ENCODE measurements at regions not wholly inside any gene's neighbourhood (a gene's known extent, or its start where the extent isn't known, plus 50 kb on each side); places are given as distances from the start of the nearest gene placed in this dataset.

DNA sequence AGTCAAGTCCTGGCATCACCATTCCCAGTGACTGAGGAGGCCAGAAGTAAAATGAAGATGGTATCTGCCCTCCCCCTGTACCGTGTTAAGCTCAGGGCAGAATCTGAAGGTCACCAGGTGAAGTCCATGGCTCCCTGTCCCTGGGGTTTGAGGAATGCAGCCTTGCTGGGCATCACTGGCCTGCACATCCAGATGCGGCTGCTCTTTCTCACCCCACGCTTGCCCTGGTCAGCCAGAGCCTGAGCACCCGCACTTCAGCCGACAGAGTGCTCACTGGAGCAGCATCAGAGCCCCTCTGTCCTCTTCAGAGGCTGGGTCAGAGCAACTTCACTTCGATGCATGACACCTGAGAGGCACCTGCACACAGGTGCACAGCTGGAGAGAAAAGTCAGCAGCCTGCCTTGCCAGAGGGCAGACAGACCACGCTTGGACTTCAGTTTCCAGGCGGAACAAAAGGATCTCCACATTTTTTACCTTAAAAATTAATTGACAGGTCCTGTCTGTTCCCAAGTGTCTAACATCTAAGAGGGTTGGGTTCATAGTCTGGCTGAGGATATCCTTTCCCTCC lies 267.3 kb downstream of the ANAPC1 start:
- no peak overlapping the region for H4K8ac ChIP-seq (ENCODE audit: low read depth, low read length)
- H2AK5ac ChIP-seq (ENCODE audit: low read length), result no peak overlapping the region
- no peaks in the 10 kb centered on the region for H3K79me2 ChIP-seq (ENCODE audit: control insufficient read depth, insufficient read depth, low read length, poor library complexity)
- no peaks in the 10 kb centered on the region for H3K9me3 ChIP-seq (ENCODE audit: insufficient read depth, low read depth, low read length)
- no peak overlapping the region for H4K91ac ChIP-seq (ENCODE audit: low read depth, low read length)
- peaks cover 0 to 8% of the 10 kb centered on the region in 2 experiments for H3K4me1 ChIP-seq (ENCODE audit: control insufficient read depth in 1 of 2, insufficient read depth in 2 of 2, low read length in 2 of 2)
- no peak overlapping the region for H3K23ac ChIP-seq (ENCODE audit: low read length)
- H3K4me2 ChIP-seq (ENCODE audit: low read length), result no peak overlapping the region
- no peak overlapping the region for H2BK12ac ChIP-seq (ENCODE audit: low read length)
- H2AFZ ChIP-seq (ENCODE audit: insufficient read depth, low read length, poor library complexity), result no peak overlapping the region
- no CpG with 5 or more reads among the region's 8 CpGs for WGBS (ENCODE audit: extremely low coverage, insufficient coverage, insufficient read length)
- DNase-seq, result no peak
- no peaks in the 10 kb centered on the region for H3K79me1 ChIP-seq (ENCODE audit: low read length)
- H2BK5ac ChIP-seq (ENCODE audit: low read depth, low read length, poor library complexity), result no peak overlapping the region
- H3K14ac ChIP-seq (ENCODE audit: low read length), result no peak overlapping the region
- H3K27ac ChIP-seq (ENCODE audit: low read depth, low read length), result no peak overlapping the region
- H3K9ac ChIP-seq (ENCODE audit: low read length), result no peak overlapping the region
- H3K36me3 ChIP-seq (ENCODE audit: control insufficient read depth in 1 of 2, insufficient read depth in 2 of 2, low read length in 2 of 2), result no peaks in the 10 kb centered on the region
- no peaks in the 10 kb centered on the region for H3K27me3 ChIP-seq (ENCODE audit: insufficient read depth, low read length)
- no peak overlapping the region for H3K18ac ChIP-seq (ENCODE audit: low read length)
- no peak overlapping the region for H4K12ac ChIP-seq (ENCODE audit: low read depth, low read length)
- H3K4ac ChIP-seq (ENCODE audit: low read depth, low read length), result no peak overlapping the region
- H3K4me3 ChIP-seq (ENCODE audit: low read depth, low read length), result no peak overlapping the region
- no peak overlapping the region for H2BK120ac ChIP-seq (ENCODE audit: insufficient read depth, low read length, poor library complexity)

DNA sequence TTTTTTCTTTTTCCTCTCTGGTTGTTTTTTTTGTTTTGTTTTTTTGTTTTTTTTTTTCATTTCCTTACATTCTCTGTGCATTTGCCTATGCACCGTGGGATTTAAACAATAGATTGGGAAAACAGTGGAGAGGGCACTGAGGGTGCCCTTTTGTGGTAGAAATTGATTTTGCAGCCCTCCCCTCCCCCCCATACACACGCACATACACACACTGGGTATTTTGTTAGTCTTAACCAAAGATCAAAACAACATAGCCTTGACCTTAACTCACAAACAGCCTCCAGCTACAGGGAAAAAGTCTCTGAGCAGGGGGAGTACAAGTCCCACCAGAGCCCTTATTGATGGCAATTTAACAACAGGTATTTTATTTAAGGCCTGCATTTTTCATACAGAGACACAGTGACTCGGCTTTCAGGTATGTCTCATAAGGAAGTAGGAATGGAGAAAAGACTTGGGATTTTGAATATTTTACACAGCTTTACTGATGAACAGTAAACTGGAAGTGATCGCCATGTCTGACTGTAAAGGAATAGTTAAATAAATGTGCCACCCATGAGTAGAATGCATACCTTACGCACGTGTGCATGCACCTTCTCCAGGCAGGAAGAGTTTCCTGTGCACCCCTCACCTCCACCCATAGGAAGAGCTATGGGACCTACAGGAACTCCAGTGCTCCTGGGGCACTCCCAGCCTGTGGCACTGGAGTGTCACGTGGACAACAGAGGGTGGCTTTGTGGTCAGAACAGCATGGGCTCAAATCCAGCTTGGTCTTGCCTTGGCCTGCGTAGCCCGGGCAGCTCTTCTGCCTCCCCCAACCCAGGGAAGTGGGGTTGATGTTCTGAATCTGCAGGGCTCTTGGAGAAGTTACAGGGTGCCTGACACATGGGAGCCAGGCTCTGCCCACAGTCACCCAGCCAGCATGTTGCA lies 266.4 kb downstream of the ANAPC1 start:
- Histone ChIP-seq H3K79me2 (ENCODE audit: control insufficient read depth, insufficient read depth, low read length, poor library complexity) (no peaks in the 10 kb centered on the region), H3K4me1 (ENCODE audit: control insufficient read depth in 1 of 2, insufficient read depth in 2 of 2, low read length in 2 of 2) (peaks cover 0 to 8% of the 10 kb centered on the region in 2 experiments), H3K4me3 (ENCODE audit: low read depth, low read length) (no peak overlapping the region), H4K8ac (ENCODE audit: low read depth, low read length) (no peak overlapping the region), H3K36me3 (ENCODE audit: control insufficient read depth in 1 of 2, insufficient read depth in 2 of 2, low read length in 2 of 2) (no peaks in the 10 kb centered on the region), H3K18ac (ENCODE audit: low read length) (no peak overlapping the region), H2BK12ac (ENCODE audit: low read length) (no peak overlapping the region), H2AFZ (ENCODE audit: insufficient read depth, low read length, poor library complexity) (no peak overlapping the region), H3K9ac (ENCODE audit: low read length) (no peak overlapping the region), H4K12ac (ENCODE audit: low read depth, low read length) (no peak overlapping the region), H4K91ac (ENCODE audit: low read depth, low read length) (no peak overlapping the region), H3K9me3 (ENCODE audit: insufficient read depth, low read depth, low read length) (no peaks in the 10 kb centered on the region), H3K4ac (ENCODE audit: low read depth, low read length) (no peak overlapping the region), H3K4me2 (ENCODE audit: low read length) (no peak overlapping the region), H2BK5ac (ENCODE audit: low read depth, low read length, poor library complexity) (no peak overlapping the region), H3K23ac (ENCODE audit: low read length) (no peak overlapping the region), H3K27me3 (ENCODE audit: insufficient read depth, low read length) (no peaks in the 10 kb centered on the region), H3K79me1 (ENCODE audit: low read length) (no peaks in the 10 kb centered on the region), H2AK5ac (ENCODE audit: low read length) (no peak overlapping the region), H3K27ac (ENCODE audit: low read depth, low read length) (no peak overlapping the region), H2BK120ac (ENCODE audit: insufficient read depth, low read length, poor library complexity) (no peak overlapping the region), H3K14ac (ENCODE audit: low read length) (no peak overlapping the region)
- WGBS (ENCODE audit: extremely low coverage, insufficient coverage, insufficient read length), result no CpG with 5 or more reads among the region's 9 CpGs
- no peak for DNase-seq

DNA sequence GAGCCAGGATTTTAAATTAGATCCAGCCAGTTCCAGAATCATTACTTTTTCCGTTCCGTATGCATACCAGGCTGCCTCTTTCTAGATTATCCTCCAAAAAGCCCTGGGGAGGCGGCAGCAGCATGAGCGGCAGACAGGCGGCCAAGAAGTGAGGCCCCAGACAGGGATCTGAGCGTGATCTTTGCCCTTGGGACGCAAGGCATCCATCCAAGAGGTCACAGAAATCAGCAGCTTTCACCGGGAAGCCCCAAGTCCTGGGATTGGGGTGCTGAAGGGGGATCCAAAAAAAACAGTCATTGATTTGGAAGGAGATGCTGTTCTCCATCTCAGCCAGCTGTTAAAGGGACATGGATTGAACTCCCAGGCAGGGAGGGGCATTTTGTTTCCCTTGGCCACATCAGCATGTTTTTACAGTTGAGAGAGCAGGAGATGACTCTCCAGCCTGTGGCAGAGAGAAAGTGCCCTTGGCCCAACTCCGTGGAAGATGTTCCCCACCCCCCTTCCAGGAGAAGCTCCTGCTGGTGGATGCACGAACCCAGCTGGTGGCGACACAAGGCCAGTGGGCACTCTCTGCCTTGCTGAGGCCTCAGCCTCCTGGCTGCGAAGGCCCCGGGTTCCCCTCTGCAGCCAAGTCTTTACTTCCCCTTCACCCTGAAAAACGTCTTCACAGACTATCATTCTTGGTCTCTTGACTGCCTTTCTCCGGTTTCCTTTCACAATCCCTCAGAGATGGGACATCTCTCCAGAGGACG lies 265.6 kb downstream of the ANAPC1 start:
- Histone ChIP-seq H2BK12ac (ENCODE audit: low read length) (no peak overlapping the region), H3K27me3 (ENCODE audit: insufficient read depth, low read length) (no peaks in the 10 kb centered on the region), H4K8ac (ENCODE audit: low read depth, low read length) (no peak overlapping the region), H3K4me2 (ENCODE audit: low read length) (no peak overlapping the region), H2AK5ac (ENCODE audit: low read length) (no peak overlapping the region), H2BK120ac (ENCODE audit: insufficient read depth, low read length, poor library complexity) (no peak overlapping the region), H3K9ac (ENCODE audit: low read length) (no peak overlapping the region), H3K14ac (ENCODE audit: low read length) (no peak overlapping the region), H3K18ac (ENCODE audit: low read length) (no peak overlapping the region), H4K12ac (ENCODE audit: low read depth, low read length) (no peak overlapping the region), H3K4me3 (ENCODE audit: low read depth, low read length) (no peak overlapping the region), H3K4me1 (ENCODE audit: control insufficient read depth in 1 of 2, insufficient read depth in 2 of 2, low read length in 2 of 2) (peaks cover 0 to 8% of the 10 kb centered on the region in 2 experiments), H4K91ac (ENCODE audit: low read depth, low read length) (no peak overlapping the region), H2AFZ (ENCODE audit: insufficient read depth, low read length, poor library complexity) (no peak overlapping the region), H2BK5ac (ENCODE audit: low read depth, low read length, poor library complexity) (no peak overlapping the region), H3K4ac (ENCODE audit: low read depth, low read length) (no peak overlapping the region), H3K79me1 (ENCODE audit: low read length) (no peaks in the 10 kb centered on the region), H3K27ac (ENCODE audit: low read depth, low read length) (no peak overlapping the region), H3K36me3 (ENCODE audit: control insufficient read depth in 1 of 2, insufficient read depth in 2 of 2, low read length in 2 of 2) (no peaks in the 10 kb centered on the region), H3K23ac (ENCODE audit: low read length) (no peak overlapping the region), H3K9me3 (ENCODE audit: insufficient read depth, low read depth, low read length) (no peaks in the 10 kb centered on the region), H3K79me2 (ENCODE audit: control insufficient read depth, insufficient read depth, low read length, poor library complexity) (no peaks in the 10 kb centered on the region)
- DNase-seq, result no peak
- WGBS (ENCODE audit: extremely low coverage, insufficient coverage, insufficient read length), result no CpG with 5 or more reads among the region's 16 CpGs

DNA sequence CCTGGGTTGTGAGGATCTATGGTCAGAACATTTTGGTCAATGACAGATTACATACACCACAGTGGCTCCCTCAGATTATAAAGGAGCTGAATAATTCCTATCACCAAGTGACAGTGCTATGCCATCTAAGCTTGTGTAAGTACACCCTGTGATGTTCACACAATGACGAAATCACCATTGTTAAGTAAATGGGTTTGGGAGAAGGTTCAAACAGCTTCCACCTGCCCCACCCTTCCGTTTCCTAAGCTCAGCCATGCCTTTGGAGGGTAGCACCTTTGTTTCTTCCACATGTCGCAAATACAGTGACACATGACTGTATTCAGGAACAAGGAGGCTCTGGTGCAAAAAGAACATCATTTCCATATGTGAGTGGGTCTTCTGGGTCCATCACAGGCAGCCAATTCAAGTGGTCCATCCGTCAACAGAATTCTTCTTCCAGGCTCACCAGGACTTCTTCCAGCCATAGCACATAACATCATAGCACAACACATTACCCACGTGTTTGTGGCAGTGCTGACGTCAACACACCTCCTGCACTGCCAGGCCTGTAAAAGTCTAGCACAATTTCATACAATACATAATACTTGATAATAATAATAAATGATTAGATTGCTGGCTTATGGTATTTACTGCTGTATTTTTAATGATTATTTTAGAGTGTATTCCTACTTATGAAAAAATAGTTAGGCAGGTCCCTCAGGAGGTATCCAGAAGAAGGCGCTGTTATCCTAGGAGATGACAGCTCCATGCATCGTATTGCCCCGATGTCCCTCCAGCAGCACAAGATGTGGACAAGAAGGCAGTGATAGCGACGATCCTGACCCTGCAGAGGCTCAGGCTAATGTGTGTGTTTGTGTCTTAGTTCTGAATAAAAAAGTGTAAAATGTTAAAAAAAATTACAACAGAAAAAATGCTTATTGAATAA lies 264.8 kb downstream of the ANAPC1 start:
- Histone ChIP-seq H3K9ac (ENCODE audit: low read length) (no peak overlapping the region), H3K18ac (ENCODE audit: low read length) (no peak overlapping the region), H3K27ac (ENCODE audit: low read depth, low read length) (no peak overlapping the region), H2BK12ac (ENCODE audit: low read length) (no peak overlapping the region), H2BK5ac (ENCODE audit: low read depth, low read length, poor library complexity) (no peak overlapping the region), H3K36me3 (ENCODE audit: control insufficient read depth in 1 of 2, insufficient read depth in 2 of 2, low read length in 2 of 2) (no peaks in the 10 kb centered on the region), H3K4me3 (ENCODE audit: low read depth, low read length) (no peak overlapping the region), H3K4me1 (ENCODE audit: control insufficient read depth in 1 of 2, insufficient read depth in 2 of 2, low read length in 2 of 2) (peaks cover 0 to 8% of the 10 kb centered on the region in 2 experiments), H2BK120ac (ENCODE audit: insufficient read depth, low read length, poor library complexity) (no peak overlapping the region), H3K79me2 (ENCODE audit: control insufficient read depth, insufficient read depth, low read length, poor library complexity) (no peaks in the 10 kb centered on the region), H3K4me2 (ENCODE audit: low read length) (no peak overlapping the region), H3K27me3 (ENCODE audit: insufficient read depth, low read length) (no peaks in the 10 kb centered on the region), H2AK5ac (ENCODE audit: low read length) (no peak overlapping the region), H4K91ac (ENCODE audit: low read depth, low read length) (no peak overlapping the region), H3K23ac (ENCODE audit: low read length) (no peak overlapping the region), H4K12ac (ENCODE audit: low read depth, low read length) (no peak overlapping the region), H3K9me3 (ENCODE audit: insufficient read depth, low read depth, low read length) (no peaks in the 10 kb centered on the region), H3K14ac (ENCODE audit: low read length) (no peak overlapping the region), H3K4ac (ENCODE audit: low read depth, low read length) (no peak overlapping the region), H2AFZ (ENCODE audit: insufficient read depth, low read length, poor library complexity) (no peak overlapping the region), H3K79me1 (ENCODE audit: low read length) (no peaks in the 10 kb centered on the region), H4K8ac (ENCODE audit: low read depth, low read length) (no peak overlapping the region)
- peak in 1 of 2 donors; percentile 19 for DNase-seq
- WGBS (ENCODE audit: extremely low coverage, insufficient coverage, insufficient read length), result no CpG with 5 or more reads among the region's 11 CpGs
